22Rv1 (cell line): ENCODE measurements at regions not wholly inside any gene's neighbourhood (a gene's known extent, or its start where the extent isn't known, plus 50 kb on each side); places are given as distances from the start of the nearest gene placed in this dataset.

Experiments used
- ZFX ChIP-seq: fragments of 450-650 bp; IDR thresholded peaks from 2 replicates; pipeline ENCODE4 v1.6.1; 2017; ENCODE audit warnings: antibody characterized with exemption, borderline replicate concordance
- TF ChIP-seq, protein P1 (sequence below): fragments of 450-650 bp; IDR thresholded peaks from 2 replicates; pipeline ENCODE4 v1.5.1; 2017; ENCODE audit warnings: mild to moderate bottlenecking

- TF ChIP-seq, protein P1, sequence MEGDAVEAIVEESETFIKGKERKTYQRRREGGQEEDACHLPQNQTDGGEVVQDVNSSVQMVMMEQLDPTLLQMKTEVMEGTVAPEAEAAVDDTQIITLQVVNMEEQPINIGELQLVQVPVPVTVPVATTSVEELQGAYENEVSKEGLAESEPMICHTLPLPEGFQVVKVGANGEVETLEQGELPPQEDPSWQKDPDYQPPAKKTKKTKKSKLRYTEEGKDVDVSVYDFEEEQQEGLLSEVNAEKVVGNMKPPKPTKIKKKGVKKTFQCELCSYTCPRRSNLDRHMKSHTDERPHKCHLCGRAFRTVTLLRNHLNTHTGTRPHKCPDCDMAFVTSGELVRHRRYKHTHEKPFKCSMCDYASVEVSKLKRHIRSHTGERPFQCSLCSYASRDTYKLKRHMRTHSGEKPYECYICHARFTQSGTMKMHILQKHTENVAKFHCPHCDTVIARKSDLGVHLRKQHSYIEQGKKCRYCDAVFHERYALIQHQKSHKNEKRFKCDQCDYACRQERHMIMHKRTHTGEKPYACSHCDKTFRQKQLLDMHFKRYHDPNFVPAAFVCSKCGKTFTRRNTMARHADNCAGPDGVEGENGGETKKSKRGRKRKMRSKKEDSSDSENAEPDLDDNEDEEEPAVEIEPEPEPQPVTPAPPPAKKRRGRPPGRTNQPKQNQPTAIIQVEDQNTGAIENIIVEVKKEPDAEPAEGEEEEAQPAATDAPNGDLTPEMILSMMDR: no peak
- no peak for TF ChIP-seq ZFX
Measured at GRCh38 chrX:38954520-38954919, 153.3 kb downstream of the MID1IP1 start.
